HK-2 (cell line): ENCODE measurements at regions not wholly inside any gene's neighbourhood (a gene's known extent, or its start where the extent isn't known, plus 50 kb on each side); places are given as distances from the start of the nearest gene placed in this dataset.
A peak's percentile ranks its signal among the peaks of the same experiment; 100 is the strongest.

Experiments
- DNase-seq: peaks from one replicate; pipeline ENCODE4 v3.0.0-alpha.2; 2018; ENCODE audit not compliant: unreplicated experiment

- no peak for DNase-seq
Observed at GRCh38 chr20:25135031-25135430, 53.1 kb upstream of the VSX1 start.

DNA sequence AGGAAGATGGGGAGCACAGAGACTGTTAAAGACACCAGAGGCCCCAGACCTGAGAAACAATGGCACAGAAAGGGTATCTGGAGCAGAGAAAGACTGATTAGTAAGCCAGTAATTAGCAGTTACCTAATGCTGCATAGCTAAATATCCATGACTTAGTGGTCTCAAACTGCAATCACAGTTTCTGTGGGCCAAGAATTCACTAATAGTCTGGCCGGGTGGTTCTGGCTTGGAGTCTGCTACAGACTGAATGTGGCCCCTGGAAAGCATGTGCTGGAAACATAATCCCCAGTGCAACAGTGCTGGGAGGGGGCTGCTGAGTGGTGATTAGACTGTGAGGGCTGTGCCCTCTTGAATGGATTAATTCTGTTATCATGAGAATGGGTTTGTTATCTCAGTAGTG lies 54.1 kb upstream of the VSX1 start:
- no peak for DNase-seq

DNA sequence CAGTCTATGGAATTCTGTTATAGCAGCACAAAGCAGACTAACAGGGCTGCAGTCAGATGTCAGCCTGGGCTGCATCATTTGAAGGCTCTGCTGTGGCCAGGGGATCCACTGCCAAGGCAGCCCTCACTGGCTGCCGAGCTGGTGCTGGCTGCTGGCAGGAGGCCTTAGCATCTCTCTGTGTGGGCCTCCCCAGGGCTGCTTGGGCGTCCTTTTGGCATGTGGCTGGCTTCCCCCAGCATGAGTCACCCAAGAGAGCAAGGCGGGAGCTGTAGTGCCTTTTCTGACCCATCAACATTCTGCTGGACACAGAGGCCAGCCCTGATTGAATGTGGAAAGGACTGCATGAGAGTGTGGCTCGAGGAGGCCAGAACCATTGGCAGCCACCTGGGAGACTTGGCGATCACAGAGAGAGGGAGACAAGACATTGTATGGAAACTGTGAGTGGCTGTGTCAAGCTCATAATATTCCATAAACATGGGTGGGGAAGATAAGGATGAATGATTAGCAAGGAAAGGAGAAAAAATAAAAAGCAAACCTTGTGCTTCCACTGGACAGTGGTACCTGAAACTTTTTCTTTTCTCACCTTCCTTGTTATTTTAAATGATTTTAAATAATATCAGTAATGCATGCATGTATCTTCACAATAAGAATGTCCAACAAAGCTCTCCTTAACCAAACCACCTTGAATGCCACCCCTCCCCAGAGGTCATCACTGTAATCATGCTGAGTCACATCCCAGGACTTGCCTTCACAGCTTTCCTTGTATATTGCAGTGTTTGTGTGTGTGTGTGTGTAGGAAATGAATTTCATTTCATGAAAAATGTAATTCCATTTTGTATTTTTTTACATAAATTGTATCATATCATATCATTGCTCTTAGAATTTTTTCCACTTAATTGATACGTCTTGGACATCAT lies 55.0 kb upstream of the VSX1 start:
- DNase-seq: peak; percentile 75

- no peak for DNase-seq
Observed at GRCh38 chr20:25139029-25139705, 56.3 kb upstream of the ENTPD6 start.

- DNase-seq: no peak
Observed at GRCh38 chr20:25140968-25141367, 54.5 kb upstream of the ENTPD6 start.

DNA sequence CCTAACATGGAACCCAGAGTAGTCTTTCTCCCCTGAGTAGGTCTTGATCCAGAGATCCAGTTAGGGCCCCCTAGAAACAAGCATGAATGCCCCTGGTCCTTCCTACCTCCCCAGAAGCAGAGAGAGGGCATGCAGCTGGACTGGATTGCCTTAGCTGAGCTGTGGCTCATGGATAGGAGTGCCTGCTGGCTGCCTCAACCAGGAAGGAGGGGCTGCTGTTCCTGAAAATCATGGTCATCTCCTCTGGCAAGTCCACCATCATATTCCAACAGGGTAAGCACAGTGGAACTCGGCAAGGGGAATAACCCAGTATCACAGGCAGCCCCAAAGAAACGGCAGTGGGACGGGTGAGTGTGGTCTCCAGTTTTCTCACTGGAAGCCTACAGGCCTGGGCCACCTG lies 53.1 kb upstream of the ENTPD6 start:
- DNase-seq: no peak

DNA sequence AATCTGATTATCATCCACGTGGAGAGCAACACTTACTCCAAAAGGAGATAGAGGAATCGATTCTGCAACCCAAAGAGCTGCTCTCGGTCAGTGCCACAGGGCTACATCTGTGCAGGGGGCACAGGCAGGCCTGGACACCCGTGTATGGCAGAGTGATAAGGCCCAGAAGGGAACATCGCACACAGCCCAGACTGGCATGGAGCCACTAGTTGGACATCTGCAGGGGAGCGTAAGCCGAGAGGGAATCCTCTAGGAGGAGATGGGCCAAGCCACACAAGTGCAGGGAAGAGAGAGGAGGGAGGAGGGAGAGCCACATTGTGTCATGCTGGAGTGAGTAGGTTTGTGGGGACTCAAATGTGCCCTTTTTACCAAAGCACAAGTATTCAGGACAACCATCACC lies 50.4 kb upstream of the ENTPD6 start:
- no peak for DNase-seq
